Small intestine (tissue), 7 donors: ENCODE measurements at regions not wholly inside any gene's neighbourhood (a gene's known extent, or its start where the extent isn't known, plus 50 kb on each side); places are given as distances from the start of the nearest gene placed in this dataset.

Experiments
- DNase-seq, 2 donors: peaks; one replicate each; pipeline versions ENCODE4 v3.0.0 to v3.0.0-alpha.2; 2013
- FAIRE-seq: peaks from 2 replicates; lab custom pipeline; 2012; peaks lifted over from hg19 to GRCh38; lab: Jason Lieb, UNC
- H3K27ac ChIP-seq, 3 donors: one replicate each; pipeline ENCODE4 v1.5.1; 2013; ENCODE audit warnings: low read length in 2 of 3, mild to moderate bottlenecking in 2 of 3, control low read depth in 1 of 3, inconsistent platforms in 1 of 3, low read depth in 1 of 3, moderate library complexity in 1 of 3
- H3K27me3 ChIP-seq, 3 donors: one replicate each; pipeline ENCODE4 v1.6.1; 2013; ENCODE audit warnings: low read length in 3 of 3, inconsistent platforms in 1 of 3; ENCODE audit not compliant: control insufficient read depth in 3 of 3, insufficient read depth in 3 of 3
- H3K36me3 ChIP-seq, 3 donors: one replicate each; pipeline ENCODE4 v1.6.1; 2013; ENCODE audit warnings: low read length in 3 of 3, inconsistent platforms in 1 of 3, low read depth in 1 of 3, mild to moderate bottlenecking in 1 of 3, moderate library complexity in 1 of 3; ENCODE audit not compliant: control insufficient read depth in 3 of 3, insufficient read depth in 2 of 3
- H3K4me1 ChIP-seq, 3 donors: one replicate each; pipeline ENCODE4 v1.6.1; 2013; ENCODE audit warnings: low read length in 2 of 3, inconsistent platforms in 1 of 3, low read depth in 1 of 3, mild to moderate bottlenecking in 1 of 3, moderate library complexity in 1 of 3; ENCODE audit not compliant: control insufficient read depth in 3 of 3, insufficient read depth in 2 of 3
- H3K4me3 ChIP-seq, 3 donors: one replicate each; pipeline ENCODE4 v1.5.1; 2013; ENCODE audit warnings: low read length in 3 of 3, control low read depth in 1 of 3, inconsistent platforms in 1 of 3, low read depth in 1 of 3, mild to moderate bottlenecking in 1 of 3, moderate library complexity in 1 of 3
- H3K9me3 ChIP-seq, 2 donors: one replicate each; pipeline ENCODE4 v1.6.1; 2013; ENCODE audit warnings: low read depth in 1 of 2, low read length in 1 of 2; ENCODE audit not compliant: control insufficient read depth in 2 of 2, insufficient read depth in 1 of 2
- WGBS, 3 donors: extraction: QIAGEN DNeasy Blood & Tissue Kit; methylation state at CpG; one replicate each; pipeline ENCODE4 v1.1.7; 2013; 5-methylcytosine and 5-hydroxymethylcytosine counted together
- donor health status: healthy with polysubstance abuse.
- donor health status: control.
- donor health status: control.
- donor health status: Bipolar disorder and iron deficiency.
- donor health status: healthy.

GRCh38 chr3:107308716-107309115 lies 68.5 kb upstream of the CCDC54 start:
- no peaks in the 10 kb centered on the region for H3K4me1 ChIP-seq
- no peaks in the 10 kb centered on the region for H3K9me3 ChIP-seq
- 71 to 87% (median 78%) methylated on average over 2 of the region's 2 CpGs for WGBS, 3 donors
- FAIRE-seq (no peak), DNase-seq (no peak)
- H3K36me3 ChIP-seq = no peaks in the 10 kb centered on the region
- peaks cover 0 to 4% (median 0%) of the 10 kb centered on the region in 3 donors for H3K27me3 ChIP-seq
- H3K4me3 ChIP-seq = no peak overlapping the region
- H3K27ac ChIP-seq = no peak overlapping the region

GRCh38 chr3:107309312-107309711 lies 67.9 kb upstream of the CCDC54 start:
- no peaks in the 10 kb centered on the region for H3K9me3 ChIP-seq
- H3K4me1 ChIP-seq = no peaks in the 10 kb centered on the region
- H3K36me3 ChIP-seq = no peaks in the 10 kb centered on the region
- no peak for FAIRE-seq
- no peak overlapping the region for H3K27ac ChIP-seq
- H3K4me3 ChIP-seq = no peak overlapping the region
- 82 to 87% (median 83%) methylated on average over 1 of the region's 1 CpG for WGBS, 3 donors
- DNase-seq = no peak
- peaks cover 0 to 4% (median 0%) of the 10 kb centered on the region in 3 donors for H3K27me3 ChIP-seq

GRCh38 chr3:107313711-107314110 lies 63.5 kb upstream of the CCDC54 start:
- Histone ChIP-seq H3K9me3 (no peaks in the 10 kb centered on the region), H3K27me3 (peaks cover 0 to 2% (median 0%) of the 10 kb centered on the region in 3 donors), H3K4me1 (no peaks in the 10 kb centered on the region), H3K27ac (no peak overlapping the region), H3K4me3 (no peak overlapping the region), H3K36me3 (no peaks in the 10 kb centered on the region)
- DNase-seq = no peak
- 35 to 53% (median 41%) methylated on average over 3 of the region's 3 CpGs for WGBS, 3 donors
- FAIRE-seq = no peak

GRCh38 chr3:107315141-107315540 lies 62.1 kb upstream of the CCDC54 start:
- WGBS, 3 donors = 86 to 93% (median 92%) methylated on average over 4 of the region's 4 CpGs
- DNase-seq (no peak), FAIRE-seq (no peak)
- Histone ChIP-seq H3K27ac (no peak overlapping the region), H3K27me3 (no peaks in the 10 kb centered on the region), H3K9me3 (no peaks in the 10 kb centered on the region), H3K4me3 (no peak overlapping the region), H3K36me3 (no peaks in the 10 kb centered on the region), H3K4me1 (no peaks in the 10 kb centered on the region)

GRCh38 chr3:107323723-107324122 lies 53.5 kb upstream of the CCDC54 start:
- no peaks in the 10 kb centered on the region for H3K9me3 ChIP-seq
- no peak for FAIRE-seq
- DNase-seq = no peak
- H3K27me3 ChIP-seq = no peaks in the 10 kb centered on the region
- WGBS, 3 donors = 91 to 95% (median 94%) methylated on average over 2 of the region's 2 CpGs
- no peak overlapping the region for H3K4me3 ChIP-seq
- H3K27ac ChIP-seq = no peak overlapping the region
- H3K4me1 ChIP-seq = no peaks in the 10 kb centered on the region
- no peaks in the 10 kb centered on the region for H3K36me3 ChIP-seq

GRCh38 chr3:107325446-107325845 lies 51.8 kb upstream of the CCDC54 start:
- WGBS, 3 donors = 70 to 74% (median 71%) methylated on average over 7 of the region's 7 CpGs
- DNase-seq (no peak), FAIRE-seq (no peak)
- Histone ChIP-seq H3K9me3 (no peaks in the 10 kb centered on the region), H3K27me3 (no peaks in the 10 kb centered on the region), H3K27ac (no peak overlapping the region), H3K4me3 (no peak overlapping the region), H3K4me1 (no peaks in the 10 kb centered on the region), H3K36me3 (no peaks in the 10 kb centered on the region)
